ENCODE measurements at regions not wholly inside any gene's neighbourhood (a gene's known extent, or its start where the extent isn't known, plus 50 kb on each side); places are given as distances from the start of the nearest gene placed in this dataset.

DNA sequence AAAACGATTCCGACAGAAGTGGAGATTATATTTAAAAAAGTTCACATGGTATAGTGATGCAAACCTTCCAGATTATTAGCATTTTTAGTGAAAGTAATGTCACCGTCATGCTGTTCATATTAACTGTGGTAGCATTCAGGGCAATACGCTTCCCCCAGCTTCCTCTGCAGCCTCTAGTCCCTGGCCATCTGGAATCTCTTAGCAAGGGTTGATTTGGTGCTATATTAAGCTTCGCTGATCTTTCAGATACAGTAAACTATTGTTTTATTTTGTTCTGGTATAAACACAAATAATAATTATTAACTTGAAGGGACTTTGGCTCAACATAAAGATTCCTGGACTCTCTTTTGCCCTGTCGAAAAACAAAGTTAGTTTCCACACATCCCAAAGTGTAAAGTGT, 1080.5 kb upstream of the TENM3 start:
- no peaks in the 10 kb centered on the region for H3K36me3 ChIP-seq
- H3K4me1 ChIP-seq = no peaks in the 10 kb centered on the region
- ATAC-seq (no peak), DNase-seq (no peak)
- no peak overlapping the region for H3K4me3 ChIP-seq
- H3K27me3 ChIP-seq = no peaks in the 10 kb centered on the region
- no peaks in the 10 kb centered on the region for H3K9me3 ChIP-seq
- TF ChIP-seq, protein P1, sequence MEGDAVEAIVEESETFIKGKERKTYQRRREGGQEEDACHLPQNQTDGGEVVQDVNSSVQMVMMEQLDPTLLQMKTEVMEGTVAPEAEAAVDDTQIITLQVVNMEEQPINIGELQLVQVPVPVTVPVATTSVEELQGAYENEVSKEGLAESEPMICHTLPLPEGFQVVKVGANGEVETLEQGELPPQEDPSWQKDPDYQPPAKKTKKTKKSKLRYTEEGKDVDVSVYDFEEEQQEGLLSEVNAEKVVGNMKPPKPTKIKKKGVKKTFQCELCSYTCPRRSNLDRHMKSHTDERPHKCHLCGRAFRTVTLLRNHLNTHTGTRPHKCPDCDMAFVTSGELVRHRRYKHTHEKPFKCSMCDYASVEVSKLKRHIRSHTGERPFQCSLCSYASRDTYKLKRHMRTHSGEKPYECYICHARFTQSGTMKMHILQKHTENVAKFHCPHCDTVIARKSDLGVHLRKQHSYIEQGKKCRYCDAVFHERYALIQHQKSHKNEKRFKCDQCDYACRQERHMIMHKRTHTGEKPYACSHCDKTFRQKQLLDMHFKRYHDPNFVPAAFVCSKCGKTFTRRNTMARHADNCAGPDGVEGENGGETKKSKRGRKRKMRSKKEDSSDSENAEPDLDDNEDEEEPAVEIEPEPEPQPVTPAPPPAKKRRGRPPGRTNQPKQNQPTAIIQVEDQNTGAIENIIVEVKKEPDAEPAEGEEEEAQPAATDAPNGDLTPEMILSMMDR (IDR thresholded peaks at IDR 0.05) = no peak
- H3K27ac ChIP-seq = no peak overlapping the region
- intact Hi-C loops (cut with DNase I) = no loop called here

DNA sequence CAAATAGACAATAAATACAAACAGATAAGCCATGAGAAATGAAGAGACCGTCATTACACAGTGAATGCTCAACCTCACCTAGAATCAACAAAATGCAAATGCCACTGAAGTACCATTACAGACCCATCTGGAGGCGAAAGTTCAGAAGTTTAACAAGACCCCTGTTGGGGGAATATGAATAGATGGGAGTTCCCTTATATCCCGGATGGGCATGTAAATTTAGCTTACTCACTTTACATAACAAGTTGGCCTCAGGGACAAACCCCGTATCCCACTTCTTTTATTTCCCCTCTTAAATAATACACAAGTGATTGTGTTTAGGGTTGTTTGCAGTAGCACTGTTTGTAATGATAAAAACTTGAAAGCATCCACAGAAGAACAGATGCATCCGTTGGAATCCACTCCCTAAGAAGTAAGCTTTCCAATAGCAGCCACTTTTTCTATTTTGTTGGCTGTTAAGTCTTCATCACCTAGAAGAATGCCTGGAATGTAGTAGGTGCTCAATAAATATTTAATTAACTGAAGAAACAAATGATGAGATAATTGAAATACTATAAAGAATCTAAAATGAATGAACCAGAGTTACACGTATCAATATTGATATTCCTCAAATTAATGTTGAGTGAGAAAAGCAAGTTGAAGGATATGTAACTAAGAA, 1076.3 kb upstream of the TENM3 start:
- no peak for ATAC-seq
- TF ChIP-seq, protein P1 (IDR thresholded peaks at IDR 0.05) = no peak
- Histone ChIP-seq H3K27ac (no peak overlapping the region), H3K4me1 (no peaks in the 10 kb centered on the region), H3K27me3 (no peaks in the 10 kb centered on the region), H3K4me3 (no peak overlapping the region), H3K9me3 (no peaks in the 10 kb centered on the region), H3K36me3 (no peaks in the 10 kb centered on the region)
- intact Hi-C loops (cut with DNase I) = no loop called here
- no peak for DNase-seq

DNA sequence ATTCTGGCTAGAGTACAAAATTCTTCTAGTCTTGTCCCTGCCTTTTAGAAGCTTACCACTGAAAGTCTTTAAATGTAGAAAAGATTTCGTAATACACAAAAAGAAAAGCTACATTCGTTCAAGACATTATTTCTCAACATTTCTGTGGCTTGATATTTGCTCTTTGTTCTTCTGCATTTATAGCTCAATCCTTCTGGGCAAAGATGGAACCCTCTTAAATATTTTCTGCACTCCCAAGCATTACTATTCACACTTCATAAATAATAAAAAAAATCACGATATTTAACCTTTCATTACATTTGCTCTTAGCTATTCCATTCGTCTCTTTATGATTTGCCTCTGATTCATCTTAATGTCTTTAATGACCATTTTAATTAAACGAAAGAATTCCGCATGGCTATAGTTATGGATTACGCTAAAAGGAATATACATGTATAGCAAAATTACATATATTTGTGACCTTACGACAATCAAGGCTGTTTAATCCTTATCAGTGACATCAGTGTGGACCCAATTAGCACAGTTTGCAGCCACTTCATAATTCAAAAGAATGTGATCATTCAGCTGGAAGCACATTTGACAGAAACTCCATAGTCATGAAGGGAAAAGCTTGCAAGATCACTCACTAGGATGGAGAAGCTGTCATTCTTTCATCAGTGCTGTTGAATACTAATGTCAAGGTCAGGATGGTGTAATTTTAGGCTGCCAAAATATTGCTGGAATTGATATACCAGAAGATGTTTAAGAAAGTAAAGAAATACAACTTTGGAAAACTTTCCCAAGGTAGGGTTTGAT, 1075.0 kb upstream of the TENM3 start:
- H3K27ac ChIP-seq = no peak overlapping the region
- H3K9me3 ChIP-seq = no peaks in the 10 kb centered on the region
- no peaks in the 10 kb centered on the region for H3K27me3 ChIP-seq
- no peaks in the 10 kb centered on the region for H3K4me1 ChIP-seq
- H3K36me3 ChIP-seq = no peaks in the 10 kb centered on the region
- DNase-seq = no peak
- TF ChIP-seq, protein P1 (IDR thresholded peaks at IDR 0.05) = no peak
- intact Hi-C loops (cut with DNase I) = no loop called here
- no peak overlapping the region for H3K4me3 ChIP-seq
- ATAC-seq = no peak

DNA sequence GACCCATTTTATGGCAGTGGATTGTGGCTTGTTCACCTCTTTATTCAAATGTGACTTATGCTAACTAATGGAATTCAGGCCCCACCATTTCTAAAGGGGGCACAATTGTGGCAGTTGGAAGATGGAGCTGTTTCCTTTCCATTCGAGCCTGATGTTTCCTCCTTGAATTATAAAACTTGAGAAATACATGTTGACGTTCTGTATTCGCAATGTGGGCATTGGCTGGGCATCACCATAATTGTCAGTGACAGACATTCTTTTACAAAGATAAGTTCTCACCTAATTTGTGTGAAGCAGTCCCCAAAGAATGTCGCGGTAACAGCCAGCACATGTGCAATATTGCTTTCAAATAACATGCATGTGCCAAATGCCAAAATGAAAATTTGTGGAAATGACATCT, 1070.2 kb upstream of the TENM3 start:
- Histone ChIP-seq H3K36me3 (no peaks in the 10 kb centered on the region), H3K27me3 (no peaks in the 10 kb centered on the region), H3K4me3 (no peak overlapping the region), H3K4me1 (no peaks in the 10 kb centered on the region), H3K9me3 (no peaks in the 10 kb centered on the region), H3K27ac (no peak overlapping the region)
- no peak for DNase-seq
- TF ChIP-seq, protein P1 (IDR thresholded peaks at IDR 0.05) = no peak
- no peak for ATAC-seq
- intact Hi-C loops (cut with DNase I) = no loop called here

DNA sequence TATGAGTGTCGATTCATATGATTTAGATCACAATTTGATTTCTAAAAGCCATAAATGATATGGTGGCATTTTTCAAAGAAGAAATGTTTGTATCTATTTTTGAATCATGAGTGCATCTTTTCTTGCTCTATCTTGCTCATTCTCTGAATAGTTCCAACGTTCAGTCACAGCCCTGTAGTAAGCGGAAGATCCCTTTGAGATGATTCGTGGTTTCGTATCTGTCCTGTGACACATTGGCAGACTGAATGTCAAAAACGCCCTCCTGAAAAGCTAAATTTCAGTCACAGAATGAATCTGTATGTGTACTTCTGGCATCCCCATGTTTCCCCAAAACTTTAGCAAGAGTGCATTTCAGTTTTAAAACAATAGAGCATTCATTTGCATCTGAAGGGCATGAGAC, 1066.9 kb upstream of the TENM3 start:
- no peaks in the 10 kb centered on the region for H3K27me3 ChIP-seq
- H3K36me3 ChIP-seq = no peaks in the 10 kb centered on the region
- H3K4me1 ChIP-seq = no peaks in the 10 kb centered on the region
- intact Hi-C loops (cut with DNase I) = no loop called here
- ATAC-seq (no peak), DNase-seq (no peak)
- no peak overlapping the region for H3K27ac ChIP-seq
- TF ChIP-seq, protein P1 (IDR thresholded peaks at IDR 0.05) = no peak
- H3K4me3 ChIP-seq = no peak overlapping the region
- H3K9me3 ChIP-seq = no peaks in the 10 kb centered on the region
